Neural progenitor cell (in vitro differentiated cells): ENCODE measurements at regions not wholly inside any gene's neighbourhood (a gene's known extent, or its start where the extent isn't known, plus 50 kb on each side); places are given as distances from the start of the nearest gene placed in this dataset.
A peak's percentile ranks its signal among the peaks of the same experiment; 100 is the strongest.

Experiments used
- DNase-seq: peaks from one replicate; pipeline ENCODE4 v3.0.0-alpha.2; 2016; ENCODE audit warnings: low spot score
- H2AFZ ChIP-seq: fragments of 200-600 bp; sonication (generic); replicated peaks from 2 replicates; pipeline ENCODE4 v1.6.1; 2016; ENCODE audit warnings: antibody characterized with exemption
- H3F3A ChIP-seq: fragments of 200-600 bp; sonication (generic); 2 replicates; pipeline ENCODE4 v1.6.1; 2016; ENCODE audit warnings: antibody characterized with exemption, low read depth
- H3K27ac ChIP-seq: fragments of 200-600 bp; sonication (generic); 2 replicates; pipeline ENCODE4 v1.5.1; 2016; ENCODE audit warnings: mild to moderate bottlenecking
- H3K27me3 ChIP-seq: fragments of 200-600 bp; sonication (generic); 2 replicates; pipeline ENCODE4 v1.6.1; 2016; ENCODE audit warnings: mild to moderate bottlenecking, moderate library complexity
- H3K36me3 ChIP-seq: fragments of 200-600 bp; sonication (generic); 2 replicates; pipeline ENCODE4 v1.5.1; 2016
- H3K4me1 ChIP-seq: fragments of 200-600 bp; sonication (generic); 2 replicates; pipeline ENCODE4 v1.6.1; 2016; ENCODE audit warnings: mixed run types
- H3K4me2 ChIP-seq: fragments of 200-600 bp; sonication (generic); 2 replicates; pipeline ENCODE4 v1.6.1; 2016
- H3K4me3 ChIP-seq: fragments of 200-600 bp; sonication (generic); 2 replicates; pipeline ENCODE4 v1.5.1; 2016
- H3K79me2 ChIP-seq: fragments of 200-600 bp; sonication (generic); 2 replicates; pipeline ENCODE4 v1.6.1; 2016; ENCODE audit warnings: low read depth
- H3K9ac ChIP-seq: fragments of 200-600 bp; sonication (generic); 2 replicates; pipeline ENCODE4 v1.6.1; 2016
- H3K9me3 ChIP-seq: fragments of 200-600 bp; sonication (generic); 2 replicates; pipeline ENCODE4 v1.5.1; 2016; ENCODE audit warnings: low read depth
- H4K20me1 ChIP-seq: fragments of 200-600 bp; sonication (generic); 2 replicates; pipeline ENCODE4 v1.6.1; 2016; ENCODE audit warnings: low read depth
- H3K27ac Mint-ChIP-seq: 3 replicates; pipeline ENCODE4 v1.8.0; 2021; ENCODE audit warnings: mixed read lengths
- H3K27me3 Mint-ChIP-seq: 2 replicates; pipeline ENCODE4 v1.8.0; 2022; ENCODE audit warnings: low read depth, mild to moderate bottlenecking, inconsistent platforms, moderate library complexity, mixed read lengths; ENCODE audit not compliant: insufficient read depth
- H3K36me3 Mint-ChIP-seq: 3 replicates; pipeline ENCODE4 v1.8.0; 2021; ENCODE audit warnings: mixed read lengths
- H3K4me1 Mint-ChIP-seq: 3 replicates; pipeline ENCODE4 v1.8.0; 2021; ENCODE audit warnings: mixed read lengths
- H3K4me3 Mint-ChIP-seq: 3 replicates; pipeline ENCODE4 v1.8.0; 2021; ENCODE audit warnings: mild to moderate bottlenecking, moderate library complexity, mixed read lengths
- H3K9me3 Mint-ChIP-seq: 3 replicates; pipeline ENCODE4 v1.8.0; 2020; ENCODE audit warnings: mixed read lengths
- EZH2 ChIP-seq: fragments of 200-600 bp; sonication (generic); IDR thresholded peaks from 2 replicates; pipeline ENCODE4 v1.6.1; 2017; ENCODE audit warnings: antibody characterized with exemption, mild to moderate bottlenecking, moderate library complexity
- EZH2phosphoT487 ChIP-seq: fragments of 200-600 bp; sonication (generic); IDR thresholded peaks from 2 replicates; pipeline ENCODE4 v1.6.1; 2017; ENCODE audit warnings: antibody characterized with exemption
- TF ChIP-seq, protein P1 (sequence below): fragments of 200-600 bp; sonication (generic); IDR thresholded peaks from 2 replicates; pipeline ENCODE4 v1.5.1; 2017; ENCODE audit warnings: antibody characterized with exemption, mild to moderate bottlenecking

DNA sequence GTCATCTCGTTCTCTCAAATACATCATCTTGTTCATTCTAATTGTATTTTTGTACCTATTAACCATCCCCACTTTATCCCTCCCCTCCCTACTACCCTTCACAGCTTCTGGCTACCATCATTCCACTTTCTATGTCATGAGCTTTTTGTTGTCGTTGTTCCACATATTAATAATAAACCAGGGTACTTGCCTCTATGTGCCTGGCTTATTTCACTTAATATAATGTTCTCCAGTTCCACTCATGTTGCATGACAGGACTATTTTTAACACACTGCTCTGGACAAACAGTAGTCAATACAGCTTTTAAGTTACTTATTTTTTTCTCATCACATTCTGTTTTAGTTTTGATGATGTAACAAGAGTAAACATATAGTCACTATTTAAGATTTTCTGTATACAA lies 872.3 kb downstream of the SLITRK1 start:
- no peaks in the 10 kb centered on the region for H3K27me3 ChIP-seq
- no peaks in the 10 kb centered on the region for H3F3A ChIP-seq
- TF ChIP-seq EZH2phosphoT487 (no peak), EZH2 (no peak)
- TF ChIP-seq, protein P1, sequence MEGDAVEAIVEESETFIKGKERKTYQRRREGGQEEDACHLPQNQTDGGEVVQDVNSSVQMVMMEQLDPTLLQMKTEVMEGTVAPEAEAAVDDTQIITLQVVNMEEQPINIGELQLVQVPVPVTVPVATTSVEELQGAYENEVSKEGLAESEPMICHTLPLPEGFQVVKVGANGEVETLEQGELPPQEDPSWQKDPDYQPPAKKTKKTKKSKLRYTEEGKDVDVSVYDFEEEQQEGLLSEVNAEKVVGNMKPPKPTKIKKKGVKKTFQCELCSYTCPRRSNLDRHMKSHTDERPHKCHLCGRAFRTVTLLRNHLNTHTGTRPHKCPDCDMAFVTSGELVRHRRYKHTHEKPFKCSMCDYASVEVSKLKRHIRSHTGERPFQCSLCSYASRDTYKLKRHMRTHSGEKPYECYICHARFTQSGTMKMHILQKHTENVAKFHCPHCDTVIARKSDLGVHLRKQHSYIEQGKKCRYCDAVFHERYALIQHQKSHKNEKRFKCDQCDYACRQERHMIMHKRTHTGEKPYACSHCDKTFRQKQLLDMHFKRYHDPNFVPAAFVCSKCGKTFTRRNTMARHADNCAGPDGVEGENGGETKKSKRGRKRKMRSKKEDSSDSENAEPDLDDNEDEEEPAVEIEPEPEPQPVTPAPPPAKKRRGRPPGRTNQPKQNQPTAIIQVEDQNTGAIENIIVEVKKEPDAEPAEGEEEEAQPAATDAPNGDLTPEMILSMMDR, result no peak
- Mint-ChIP-seq H3K27ac (no peak overlapping the region), H3K27me3 (no peaks in the 10 kb centered on the region), H3K4me3 (no peak overlapping the region), H3K4me1 (no peaks in the 10 kb centered on the region), H3K36me3 (no peaks in the 10 kb centered on the region), H3K9me3 (no peaks in the 10 kb centered on the region)
- no peak overlapping the region for H3K9ac ChIP-seq
- no peaks in the 10 kb centered on the region for H3K4me1 ChIP-seq
- no peak overlapping the region for H3K4me2 ChIP-seq
- H4K20me1 ChIP-seq, result no peaks in the 10 kb centered on the region
- no peak overlapping the region for H2AFZ ChIP-seq
- no peaks in the 10 kb centered on the region for H3K36me3 ChIP-seq
- no peaks in the 10 kb centered on the region for H3K79me2 ChIP-seq
- H3K27ac ChIP-seq, result no peak overlapping the region
- no peak for DNase-seq
- no peak overlapping the region for H3K4me3 ChIP-seq
- H3K9me3 ChIP-seq, result no peaks in the 10 kb centered on the region

DNA sequence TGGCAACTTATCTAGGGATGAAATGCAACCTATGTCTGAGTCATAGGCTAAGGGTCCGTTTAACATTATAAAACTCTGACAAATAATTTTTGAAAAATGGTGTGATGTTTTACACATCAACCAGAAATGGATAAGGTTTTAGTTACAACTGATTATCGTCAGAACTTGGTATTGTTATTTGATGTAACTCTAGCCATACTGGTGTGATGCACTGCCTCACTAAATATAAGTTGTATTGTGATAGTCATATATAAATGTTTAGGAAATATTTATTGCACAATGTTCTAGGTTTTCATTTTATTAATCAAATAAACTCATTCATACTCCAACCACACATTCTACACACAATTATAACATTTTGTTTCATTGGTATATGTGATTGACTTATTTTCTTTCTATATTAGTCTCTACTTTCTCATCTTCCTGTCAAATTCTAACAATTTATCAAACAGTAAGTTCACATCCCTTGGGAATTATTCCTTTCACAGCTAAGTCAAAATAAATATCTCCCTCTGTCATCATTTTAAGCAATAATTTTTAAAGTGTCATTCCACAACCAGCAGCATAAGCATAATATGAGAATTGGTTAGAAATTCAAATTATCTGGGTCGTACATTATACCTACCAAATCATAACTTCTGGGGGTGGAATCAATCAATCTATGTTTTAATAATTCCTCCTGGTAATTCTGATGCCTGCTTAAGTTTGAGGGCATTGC lies 873.9 kb downstream of the SLITRK1 start:
- no peak for TF ChIP-seq EZH2
- TF ChIP-seq, protein P1, result no peak
- TF ChIP-seq EZH2phosphoT487, result no peak

DNA sequence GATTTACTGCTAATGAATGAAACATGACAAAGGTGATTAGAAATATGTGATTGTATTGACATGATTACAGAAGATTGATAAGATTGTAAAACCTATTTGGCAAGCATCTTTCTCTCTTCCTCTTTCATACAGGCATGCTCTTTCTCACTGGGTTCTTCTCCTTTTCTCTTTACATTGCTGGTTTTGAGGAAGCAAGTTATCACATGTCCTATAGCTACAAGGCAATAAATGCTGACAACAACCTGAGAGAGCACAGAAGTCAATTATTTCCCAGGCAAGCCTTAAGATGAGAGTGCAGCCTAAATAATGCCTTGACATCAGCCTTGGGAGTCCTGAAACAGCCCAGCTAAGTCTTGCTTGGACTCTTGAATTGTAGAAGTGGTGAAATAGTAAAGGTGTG lies 875.0 kb downstream of the SLITRK1 start:
- no peaks in the 10 kb centered on the region for H3K9me3 ChIP-seq
- no peak overlapping the region for H3K9ac ChIP-seq
- H3K4me1 ChIP-seq, result no peaks in the 10 kb centered on the region
- no peaks in the 10 kb centered on the region for H3K9me3 Mint-ChIP-seq
- TF ChIP-seq, protein P1, result no peak
- no peak for TF ChIP-seq EZH2
- TF ChIP-seq EZH2phosphoT487, result no peak
- H3K36me3 ChIP-seq, result no peaks in the 10 kb centered on the region
- H3K36me3 Mint-ChIP-seq, result no peaks in the 10 kb centered on the region
- H3K4me1 Mint-ChIP-seq, result no peaks in the 10 kb centered on the region
- no peak overlapping the region for H3K27ac ChIP-seq
- H3K27me3 ChIP-seq, result no peaks in the 10 kb centered on the region
- H3K27me3 Mint-ChIP-seq, result no peaks in the 10 kb centered on the region
- no peak overlapping the region for H3K27ac Mint-ChIP-seq
- no peak for DNase-seq
- peak overlapping the region; percentile 29 for H2AFZ ChIP-seq
- no peaks in the 10 kb centered on the region for H3K79me2 ChIP-seq
- no peaks in the 10 kb centered on the region for H4K20me1 ChIP-seq
- no peak overlapping the region for H3K4me3 ChIP-seq
- H3K4me3 Mint-ChIP-seq, result no peak overlapping the region
- no peak overlapping the region for H3K4me2 ChIP-seq
- H3F3A ChIP-seq, result no peaks in the 10 kb centered on the region

More for the DNA sequence above, 873.9 kb downstream of the SLITRK1 start:
- no peaks in the 10 kb centered on the region for H3K27me3 ChIP-seq
- H3K4me3 ChIP-seq, result no peak overlapping the region
- H3K9me3 ChIP-seq, result no peaks in the 10 kb centered on the region
- no peak overlapping the region for H3K9ac ChIP-seq
- H3K27ac Mint-ChIP-seq, result no peak overlapping the region
- H3K79me2 ChIP-seq, result no peaks in the 10 kb centered on the region
- H3K36me3 ChIP-seq, result no peaks in the 10 kb centered on the region
- no peaks in the 10 kb centered on the region for H3K27me3 Mint-ChIP-seq
- H3K36me3 Mint-ChIP-seq, result no peaks in the 10 kb centered on the region
- no peaks in the 10 kb centered on the region for H3F3A ChIP-seq
- no peaks in the 10 kb centered on the region for H3K4me1 ChIP-seq
- no peak overlapping the region for H2AFZ ChIP-seq
- no peak overlapping the region for H3K4me2 ChIP-seq
- H3K9me3 Mint-ChIP-seq, result no peaks in the 10 kb centered on the region
- DNase-seq, result no peak
- H3K27ac ChIP-seq, result no peak overlapping the region
- H3K4me3 Mint-ChIP-seq, result no peak overlapping the region
- no peaks in the 10 kb centered on the region for H4K20me1 ChIP-seq
- H3K4me1 Mint-ChIP-seq, result no peaks in the 10 kb centered on the region
